ENCODE measurements at regions not wholly inside any gene's neighbourhood (a gene's known extent, or its start where the extent isn't known, plus 50 kb on each side); places are given as distances from the start of the nearest gene placed in this dataset.

- Histone ChIP-seq H4K20me1 (replicated peaks in 1 of 2; ENCODE audit: control insufficient read depth in 1 of 2, insufficient read depth in 2 of 2, low read length in 2 of 2) (no peaks in the 10 kb centered on the region), H4K8ac (ENCODE audit: extremely low read depth, insufficient read depth, low read length) (no peak overlapping the region), H3K56ac (replicated peaks; ENCODE audit: insufficient read length, low read depth, low read length) (no peak overlapping the region), H3K9ac (replicated peaks in 1 of 4; ENCODE audit: extremely low read depth in 1 of 4, low read depth in 3 of 4, low read length in 3 of 4) (no peak overlapping the region), H3K27ac (ENCODE audit: low read depth, low read length) (no peak overlapping the region), H3K23ac (ENCODE audit: insufficient read length) (no peak overlapping the region), H3K79me2 (ENCODE audit: control insufficient read depth in 1 of 2, insufficient read depth in 2 of 2, low read length in 2 of 2) (no peaks in the 10 kb centered on the region), H3K4ac (replicated peaks; ENCODE audit: insufficient read length, low read depth, low read length) (no peak overlapping the region), H4K91ac (replicated peaks; ENCODE audit: insufficient read length, low read length) (no peak overlapping the region), H3K79me1 (ENCODE audit: low read depth, low read length) (no peaks in the 10 kb centered on the region; the same call in 1 of the 2 replicates), H3K9me3 (ENCODE audit: insufficient read depth in 2 of 2, low read depth in 1 of 2, low read length in 1 of 2) (no peaks in the 10 kb centered on the region), H3K27me3 (replicated peaks in 1 of 4; ENCODE audit: control insufficient read depth in 3 of 4, extremely low read depth in 1 of 4, insufficient read depth in 3 of 4, low read length in 3 of 4) (no peaks in the 10 kb centered on the region), H3K14ac (ENCODE audit: insufficient read length) (no peak overlapping the region), H3K36me3 (ENCODE audit: control insufficient read depth in 2 of 4, insufficient read depth in 4 of 4, low read length in 3 of 4) (no peaks in the 10 kb centered on the region), H2BK12ac (ENCODE audit: low read depth, low read length) (no peak overlapping the region), H3K4me1 (replicated peaks in 1 of 4; ENCODE audit: control insufficient read depth in 3 of 4, insufficient read depth in 4 of 4, low read length in 3 of 4) (peaks cover 0 to 3% (median 0%) of the 10 kb centered on the region in 4 experiments; a peak in 3 of 7 replicates), H2BK120ac (replicated peaks; ENCODE audit: low read depth, low read length) (no peak overlapping the region), H3K23me2 (ENCODE audit: low read depth, low read length) (no peaks in the 10 kb centered on the region), H2BK15ac (ENCODE audit: low read length) (no peak overlapping the region), H2AFZ (ENCODE audit: low read length) (no peak overlapping the region), H4K5ac (ENCODE audit: insufficient read length, low read depth, low read length) (no peak overlapping the region), H3K18ac (ENCODE audit: extremely low read depth, low read length) (no peak overlapping the region), H3K4me2 (ENCODE audit: insufficient read depth in 1 of 2, low read depth in 2 of 2, low read length in 2 of 2) (no peak overlapping the region), H2BK5ac (ENCODE audit: low read depth, low read length) (no peak overlapping the region), H2AK5ac (ENCODE audit: low read depth, low read length) (no peak overlapping the region), H2BK20ac (ENCODE audit: low read length) (no peak overlapping the region), H3K4me3 (ENCODE audit: extremely low read depth in 1 of 4, insufficient read depth in 2 of 4, low read depth in 3 of 4, low read length in 4 of 4) (no peak overlapping the region)
- CTCF ChIA-PET (ENCODE audit: partially characterized antibody): no interaction called here
- 98% methylated on average over 8 of the region's 8 CpGs; no CpG with 5 or more reads in 1 of the 2 experiments for WGBS, 2 experiments (ENCODE audit: extremely low coverage in 1 of 2, insufficient coverage in 1 of 2, insufficient read length in 1 of 2, insufficient replicate concordance in 2 of 2, low coverage in 1 of 2, low lambda C conversion rate in 2 of 2, missing lambda C conversion rate in 1 of 2)
- DNase-seq (ENCODE audit: low read depth in 1 of 2, low spot score in 2 of 2) (no peak), FAIRE-seq (no peak)
- POLR2A ChIA-PET (ENCODE audit: partially characterized antibody): no interaction called here
- no peak for TF ChIP-seq BCL11A (IDR thresholded peaks at IDR 0.05; ENCODE audit: low read depth in 2 of 2, low read length in 2 of 2)
- no peak for TF ChIP-seq SRF (IDR thresholded peaks at IDR 0.05; ENCODE audit: low read depth, low read length)
- TF ChIP-seq, protein P1, sequence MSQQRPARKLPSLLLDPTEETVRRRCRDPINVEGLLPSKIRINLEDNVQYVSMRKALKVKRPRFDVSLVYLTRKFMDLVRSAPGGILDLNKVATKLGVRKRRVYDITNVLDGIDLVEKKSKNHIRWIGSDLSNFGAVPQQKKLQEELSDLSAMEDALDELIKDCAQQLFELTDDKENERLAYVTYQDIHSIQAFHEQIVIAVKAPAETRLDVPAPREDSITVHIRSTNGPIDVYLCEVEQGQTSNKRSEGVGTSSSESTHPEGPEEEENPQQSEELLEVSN (IDR thresholded peaks at IDR 0.05): no peak
- no peak for TF ChIP-seq SIX5 (IDR thresholded peaks at IDR 0.05; ENCODE audit: low read depth, low read length)
- TF ChIP-seq EGR1 (IDR thresholded peaks at IDR 0.05; ENCODE audit: borderline replicate concordance, low read depth, low read length): no peak
- TF ChIP-seq SP1 (IDR thresholded peaks at IDR 0.05; ENCODE audit: low read depth, low read length): no peak
- no peak for TF ChIP-seq NRF1 (IDR thresholded peaks at IDR 0.05; ENCODE audit: low read depth, low read length)
- no peak for TF ChIP-seq POLR2AphosphoS5 (IDR thresholded peaks at IDR 0.05; ENCODE audit: low read depth, low read length)
- no peak for TF ChIP-seq RBBP5 (IDR thresholded peaks at IDR 0.05; ENCODE audit: borderline replicate concordance, low read depth, low read length)
Measured at GRCh38 chr13:106238690-106239089, 296.8 kb downstream of the EFNB2 start.
